ENCODE measurements at regions not wholly inside any gene's neighbourhood (a gene's known extent, or its start where the extent isn't known, plus 50 kb on each side); places are given as distances from the start of the nearest gene placed in this dataset.

GRCh38 chr1:220462752-220463151 is 65.2 kb upstream of the MARK1 start:
- no peak for TF ChIP-seq CTCF (IDR thresholded peaks at IDR 0.05; ENCODE audit: insufficient read depth, low read length)
- no peak for TF ChIP-seq GABPA (IDR thresholded peaks at IDR 0.05; ENCODE audit: low read depth)
- TF ChIP-seq POLR2AphosphoS5 (IDR thresholded peaks at IDR 0.05; ENCODE audit: low read depth) = no peak
- TF ChIP-seq REST (IDR thresholded peaks at IDR 0.05; ENCODE audit: insufficient replicate concordance, low read depth) = no peak
